Endothelial cell of umbilical vein (primary cell): ENCODE measurements at regions not wholly inside any gene's neighbourhood (a gene's known extent, or its start where the extent isn't known, plus 50 kb on each side); places are given as distances from the start of the nearest gene placed in this dataset.

Source experiments
- BruUV-seq: library from RNA; stranded (reverse); fragments of 400-500 nt; replicated peaks from 2 replicates; lab custom pipeline; 2021; lab: Mats Ljungman, UMichigan
- CTCF ChIA-PET: fragments of 300-600, 350-600 bp; sonication (Branson Sonifier 250); formaldehyde crosslinking; loops from one replicate; lab custom pipeline; 2021; ENCODE audit warnings: antibody characterized with exemption, inconsistent platforms; lab: Charles Lee
- POLR2A ChIA-PET: fragments of 300-600, 350-600 bp; sonication (Branson Sonifier 250); formaldehyde crosslinking; loops from one replicate; lab custom pipeline; 2021; ENCODE audit warnings: antibody characterized with exemption, inconsistent platforms; lab: Charles Lee
- DNase-seq: peaks from one replicate; pipeline ENCODE4 v3.0.0-alpha.2; 2011; ENCODE audit warnings: low read depth, low spot score
- FAIRE-seq: peaks from 2 replicates; lab custom pipeline; 2011; peaks lifted over from hg19 to GRCh38; lab: Jason Lieb, UNC
- H2AFZ ChIP-seq: 2 replicates; pipeline ENCODE4 v1.6.0; 2012; ENCODE audit warnings: low read depth, low read length, control low read depth, inconsistent platforms
- H3K27ac ChIP-seq: 2 replicates; pipeline ENCODE4 v1.5.1; 2011; ENCODE audit warnings: low read depth, mild to moderate bottlenecking, control low read depth, low read length, moderate library complexity; ENCODE audit not compliant: insufficient read depth
- H3K27me3 ChIP-seq, 2 experiments: 2 replicates each; pipeline versions ENCODE4 v1.6.0 to v1.6.1; 2011; ENCODE audit warnings: low read length in 2 of 2, mixed read lengths in 1 of 2; ENCODE audit not compliant: control insufficient read depth in 2 of 2, insufficient read depth in 2 of 2
- H3K36me3 ChIP-seq, 2 experiments: 2 replicates in 1 of 2; 3 replicates in 1 of 2; pipeline ENCODE4 v1.5.1; 2011; ENCODE audit warnings: low read length in 2 of 2, mild to moderate bottlenecking in 1 of 2, moderate library complexity in 1 of 2; ENCODE audit not compliant: control insufficient read depth in 2 of 2, insufficient read depth in 2 of 2; ENCODE audit errors: extremely low read depth in 1 of 2
- H3K4me1 ChIP-seq: 3 replicates; pipeline ENCODE4 v1.5.1; 2011; ENCODE audit warnings: mild to moderate bottlenecking, low read length; ENCODE audit not compliant: control insufficient read depth, insufficient read depth; ENCODE audit errors: extremely low read depth
- H3K4me2 ChIP-seq: 2 replicates; pipeline ENCODE4 v1.6.1; 2011; ENCODE audit warnings: low read length, control low read depth, mixed read lengths; ENCODE audit not compliant: insufficient read depth
- H3K4me3 ChIP-seq, 3 experiments: fragments of 200-600 bp in 1 of 3; sonication (generic), shearing (Covaris generic) in 1 of 3; replicated peaks in 1 of 3; 2 replicates each; pipeline ENCODE4 v1.5.1; 2011 to 2016; ENCODE audit warnings: control low read depth in 3 of 3, low read length in 3 of 3, mild to moderate bottlenecking in 2 of 3, inconsistent platforms in 1 of 3, low read depth in 1 of 3, moderate library complexity in 1 of 3; ENCODE audit not compliant: insufficient read depth in 1 of 3
- H3K79me2 ChIP-seq: 2 replicates; pipeline ENCODE4 v1.6.0; 2012; ENCODE audit warnings: low read length, inconsistent platforms; ENCODE audit not compliant: control insufficient read depth, insufficient read depth
- H3K9ac ChIP-seq: replicated peaks from 2 replicates; pipeline ENCODE3; 2011; ENCODE audit warnings: low read length, control low read depth; ENCODE audit not compliant: insufficient read depth; ENCODE audit errors: extremely low read depth
- H3K9me1 ChIP-seq: replicated peaks from 3 replicates; pipeline ENCODE4 v1.6.0; 2011; ENCODE audit warnings: mild to moderate bottlenecking, low read length; ENCODE audit not compliant: control insufficient read depth, insufficient read depth; ENCODE audit errors: extremely low read depth
- H3K9me3 ChIP-seq: replicated peaks from 2 replicates; pipeline ENCODE4 v1.5.1; 2012; ENCODE audit warnings: low read length, inconsistent platforms; ENCODE audit not compliant: control insufficient read depth, insufficient read depth
- H4K20me1 ChIP-seq: replicated peaks from 2 replicates; pipeline ENCODE3; 2011; ENCODE audit warnings: mild to moderate bottlenecking, low read length; ENCODE audit not compliant: control insufficient read depth, insufficient read depth; ENCODE audit errors: extremely low read depth
- CTCF ChIP-seq, 2 donors: IDR thresholded peaks; 1 replicate in 1 of 2; 2 replicates in 1 of 2; pipeline ENCODE4 v1.5.1; 2011; ENCODE audit warnings: low read length in 2 of 2, mild to moderate bottlenecking in 2 of 2, moderate library complexity in 2 of 2, control low read depth in 1 of 2, inconsistent platforms in 1 of 2, low read depth in 1 of 2; ENCODE audit not compliant: insufficient read depth in 1 of 2; ENCODE audit errors: extremely low read depth in 1 of 2
- EZH2 ChIP-seq: IDR thresholded peaks from 2 replicates; pipeline ENCODE4 v1.6.1; 2012; ENCODE audit warnings: borderline replicate concordance, low read depth, mild to moderate bottlenecking, moderate library complexity, low read length, inconsistent platforms; ENCODE audit not compliant: severe bottlenecking
- FOS ChIP-seq: IDR thresholded peaks from 2 replicates; pipeline ENCODE4 v1.6.1; 2011; ENCODE audit warnings: mild to moderate bottlenecking, low read length, moderate library complexity, borderline replicate concordance; ENCODE audit not compliant: insufficient read depth
- GATA2 ChIP-seq: IDR thresholded peaks from 2 replicates; pipeline ENCODE4 v1.7.0; 2011; ENCODE audit warnings: low read depth, mild to moderate bottlenecking, moderate library complexity, mixed read lengths, low read length; ENCODE audit not compliant: insufficient read length, insufficient read depth
- JUN ChIP-seq: IDR thresholded peaks from 2 replicates; pipeline ENCODE4 v1.6.1; 2011; ENCODE audit warnings: borderline replicate concordance, low read depth; ENCODE audit not compliant: insufficient read length, insufficient read depth
- MAX ChIP-seq: IDR thresholded peaks from 2 replicates; pipeline ENCODE4 v1.6.1; 2011; ENCODE audit not compliant: insufficient read depth, insufficient read length
- MYC ChIP-seq: IDR thresholded peaks from one replicate; pipeline ENCODE4 v1.6.1; 2011; ENCODE audit warnings: mild to moderate bottlenecking, low read depth, low read length
- POLR2A ChIP-seq: IDR thresholded peaks from 2 replicates; pipeline ENCODE4 v1.6.1; 2012; ENCODE audit warnings: low read depth, mild to moderate bottlenecking, control low read depth, low read length
- POLR2AphosphoS5 ChIP-seq: IDR thresholded peaks from 2 replicates; pipeline ENCODE4 v1.6.1; 2012; ENCODE audit warnings: low read depth, mild to moderate bottlenecking, control low read depth, low read length, moderate library complexity; ENCODE audit not compliant: insufficient read depth
- dilution Hi-C: fragments of 300-500 bp; cut with MboI; formaldehyde crosslinking; loops from one replicate; pipeline ENCODE4 v1.15.0; 2019; ENCODE audit warnings: low sequenced_read_pairs; ENCODE audit not compliant: extremely low pct_ligation_motif_present
- intact Hi-C: fragments of 100-400 bp; cut with micrococcal nuclease; formaldehyde crosslinking; loops from one replicate; pipeline ENCODE4 v1.10.0; 2022

GRCh38 chr19:31450696-31451095, 101.5 kb upstream of the TSHZ3 start:
- CTCF ChIA-PET = no interaction called here
- TF ChIP-seq POLR2AphosphoS5 = no peak
- no peak for TF ChIP-seq EZH2
- TF ChIP-seq JUN = no peak
- no peak for TF ChIP-seq FOS
- TF ChIP-seq MYC = no peak
- no peak for TF ChIP-seq MAX
- TF ChIP-seq GATA2 = no peak
- no peak for TF ChIP-seq CTCF (IDR thresholded peaks at IDR 0.05; ENCODE audit: extremely low read depth in 1 of 2, insufficient read depth in 1 of 2, low read depth in 1 of 2, low read length in 2 of 2)
- no peak for TF ChIP-seq POLR2A
- no peak overlapping the region for H3K4me2 ChIP-seq
- no peaks in the 10 kb centered on the region for H3K4me1 ChIP-seq
- H3K27ac ChIP-seq = no peak overlapping the region
- BruUV-seq = no TSS peak
- no peaks in the 10 kb centered on the region for H3K9me1 ChIP-seq
- no peak overlapping the region for H2AFZ ChIP-seq
- no peak overlapping the region for H3K9ac ChIP-seq
- H4K20me1 ChIP-seq = no peaks in the 10 kb centered on the region
- H3K4me3 ChIP-seq = no peak overlapping the region
- no peak for DNase-seq
- no peaks in the 10 kb centered on the region for H3K36me3 ChIP-seq
- intact Hi-C loops = no loop called here
- peaks cover 5% of the 10 kb centered on the region for H3K9me3 ChIP-seq
- no peak for FAIRE-seq
- dilution Hi-C loops = no loop called here
- no peaks in the 10 kb centered on the region for H3K27me3 ChIP-seq
- POLR2A ChIA-PET = no interaction called here
- H3K79me2 ChIP-seq = no peaks in the 10 kb centered on the region
